SU-DHL-6 (cell line): ENCODE measurements at regions not wholly inside any gene's neighbourhood (a gene's known extent, or its start where the extent isn't known, plus 50 kb on each side); places are given as distances from the start of the nearest gene placed in this dataset.

ENCODE experiments used
- H2AFZ ChIP-seq: fragments of 200-600 bp; sonication (generic); 2 replicates; pipeline ENCODE4 v1.6.1; 2014; ENCODE audit warnings: low read depth, mild to moderate bottlenecking, moderate library complexity, mixed read lengths, antibody characterized with exemption, low read length; ENCODE audit not compliant: severe bottlenecking
- H3F3A ChIP-seq: fragments of 200-600 bp; shearing (Covaris generic); 2 replicates; pipeline ENCODE4 v1.6.0; 2016; ENCODE audit warnings: antibody characterized with exemption, mild to moderate bottlenecking; ENCODE audit not compliant: insufficient read depth
- H3K27ac ChIP-seq: fragments of 200-600 bp; sonication (generic); 2 replicates; pipeline ENCODE4 v1.5.1; 2016; ENCODE audit warnings: low read depth, mild to moderate bottlenecking, low read length, moderate library complexity, mixed read lengths
- H3K27me3 ChIP-seq: fragments of 200-600 bp; sonication (generic), shearing (Covaris generic); 2 replicates; pipeline ENCODE4 v1.6.0; 2014; ENCODE audit warnings: mild to moderate bottlenecking, low read length
- H3K36me3 ChIP-seq: fragments of 200-600 bp; sonication (generic); 2 replicates; pipeline ENCODE4 v1.6.1; 2014; ENCODE audit warnings: mild to moderate bottlenecking, low read length, mixed read lengths
- H3K4me2 ChIP-seq: fragments of 300-600, 200-600 bp; shearing (Covaris generic), sonication (generic); 2 replicates; pipeline ENCODE4 v1.6.0; 2014; ENCODE audit warnings: low read length, low read depth, mild to moderate bottlenecking; ENCODE audit not compliant: poor library complexity, severe bottlenecking
- H3K4me3 ChIP-seq: fragments of 200-600 bp; sonication (generic); 2 replicates; pipeline ENCODE4 v1.5.1; 2014; ENCODE audit warnings: antibody characterized with exemption, low read length, mild to moderate bottlenecking, mixed read lengths; ENCODE audit not compliant: insufficient read depth, poor library complexity, severe bottlenecking
- H3K79me2 ChIP-seq: fragments of 200-600 bp; sonication (generic); 2 replicates; pipeline ENCODE4 v1.6.1; 2014; ENCODE audit warnings: mild to moderate bottlenecking, low read length, moderate library complexity; ENCODE audit not compliant: insufficient read depth
- H3K9ac ChIP-seq: fragments of 200-600 bp; sonication (generic); 2 replicates; pipeline ENCODE4 v1.7.0; 2014; ENCODE audit warnings: mild to moderate bottlenecking, low read length
- H3K9me2 ChIP-seq: fragments of 200-600 bp; sonication (generic); replicated peaks from 2 replicates; pipeline ENCODE4 v1.6.1; 2014; ENCODE audit warnings: low read length; ENCODE audit not compliant: insufficient read depth
- H3K9me3 ChIP-seq: fragments of 200-600 bp; sonication (generic); 2 replicates; pipeline ENCODE4 v1.6.1; 2014; ENCODE audit warnings: low read length, mixed read lengths; ENCODE audit not compliant: insufficient read depth
- H4K20me1 ChIP-seq: fragments of 200-600 bp; sonication (generic); 2 replicates; pipeline ENCODE4 v1.6.1; 2014; ENCODE audit warnings: low read depth, mild to moderate bottlenecking, antibody characterized with exemption, low read length, moderate library complexity, mixed read lengths
- EZH2phosphoT487 ChIP-seq: fragments of 200-600 bp; sonication (generic), shearing (Covaris generic); conservative IDR thresholded peaks from 2 replicates; pipeline ENCODE4 v1.6.1; 2018; ENCODE audit warnings: mild to moderate bottlenecking, antibody characterized with exemption, low read length, moderate library complexity, mixed read lengths
- TF ChIP-seq, protein P1 (sequence below): fragments of 200-600 bp; sonication (generic); IDR thresholded peaks from one replicate; pipeline ENCODE4 v1.5.1; 2017; ENCODE audit warnings: antibody characterized with exemption, mild to moderate bottlenecking, low read length, moderate library complexity; ENCODE audit not compliant: insufficient read depth, poor library complexity, severe bottlenecking

- no peaks in the 10 kb centered on the region for H3K9me3 ChIP-seq
- no peaks in the 10 kb centered on the region for H3K27me3 ChIP-seq
- no peaks in the 10 kb centered on the region for H4K20me1 ChIP-seq
- no peak overlapping the region for H3K4me2 ChIP-seq
- no peak overlapping the region for H3K27ac ChIP-seq
- H3K79me2 ChIP-seq = no peaks in the 10 kb centered on the region
- H3K36me3 ChIP-seq = no peaks in the 10 kb centered on the region
- no peaks in the 10 kb centered on the region for H3K9me2 ChIP-seq
- no peak for TF ChIP-seq EZH2phosphoT487
- TF ChIP-seq, protein P1, sequence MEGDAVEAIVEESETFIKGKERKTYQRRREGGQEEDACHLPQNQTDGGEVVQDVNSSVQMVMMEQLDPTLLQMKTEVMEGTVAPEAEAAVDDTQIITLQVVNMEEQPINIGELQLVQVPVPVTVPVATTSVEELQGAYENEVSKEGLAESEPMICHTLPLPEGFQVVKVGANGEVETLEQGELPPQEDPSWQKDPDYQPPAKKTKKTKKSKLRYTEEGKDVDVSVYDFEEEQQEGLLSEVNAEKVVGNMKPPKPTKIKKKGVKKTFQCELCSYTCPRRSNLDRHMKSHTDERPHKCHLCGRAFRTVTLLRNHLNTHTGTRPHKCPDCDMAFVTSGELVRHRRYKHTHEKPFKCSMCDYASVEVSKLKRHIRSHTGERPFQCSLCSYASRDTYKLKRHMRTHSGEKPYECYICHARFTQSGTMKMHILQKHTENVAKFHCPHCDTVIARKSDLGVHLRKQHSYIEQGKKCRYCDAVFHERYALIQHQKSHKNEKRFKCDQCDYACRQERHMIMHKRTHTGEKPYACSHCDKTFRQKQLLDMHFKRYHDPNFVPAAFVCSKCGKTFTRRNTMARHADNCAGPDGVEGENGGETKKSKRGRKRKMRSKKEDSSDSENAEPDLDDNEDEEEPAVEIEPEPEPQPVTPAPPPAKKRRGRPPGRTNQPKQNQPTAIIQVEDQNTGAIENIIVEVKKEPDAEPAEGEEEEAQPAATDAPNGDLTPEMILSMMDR = no peak
- no peak overlapping the region for H3K9ac ChIP-seq
- no peak overlapping the region for H2AFZ ChIP-seq
- no peaks in the 10 kb centered on the region for H3F3A ChIP-seq
- no peak overlapping the region for H3K4me3 ChIP-seq
These were observed 85.8 kb upstream of the ARMC2 start for GRCh38 chr6:108762394-108762793.

GRCh38 chr6:108763931-108764579 is 84.2 kb upstream of the ARMC2 start:
- Histone ChIP-seq H3K4me3 (no peak overlapping the region), H3K9me2 (no peaks in the 10 kb centered on the region), H3F3A (no peaks in the 10 kb centered on the region), H3K27ac (no peak overlapping the region), H3K9me3 (no peaks in the 10 kb centered on the region), H2AFZ (no peak overlapping the region), H4K20me1 (no peaks in the 10 kb centered on the region), H3K36me3 (no peaks in the 10 kb centered on the region), H3K79me2 (no peaks in the 10 kb centered on the region), H3K27me3 (no peaks in the 10 kb centered on the region), H3K9ac (no peak overlapping the region), H3K4me2 (no peak overlapping the region)
- TF ChIP-seq EZH2phosphoT487 = no peak
- TF ChIP-seq, protein P1 = no peak

DNA sequence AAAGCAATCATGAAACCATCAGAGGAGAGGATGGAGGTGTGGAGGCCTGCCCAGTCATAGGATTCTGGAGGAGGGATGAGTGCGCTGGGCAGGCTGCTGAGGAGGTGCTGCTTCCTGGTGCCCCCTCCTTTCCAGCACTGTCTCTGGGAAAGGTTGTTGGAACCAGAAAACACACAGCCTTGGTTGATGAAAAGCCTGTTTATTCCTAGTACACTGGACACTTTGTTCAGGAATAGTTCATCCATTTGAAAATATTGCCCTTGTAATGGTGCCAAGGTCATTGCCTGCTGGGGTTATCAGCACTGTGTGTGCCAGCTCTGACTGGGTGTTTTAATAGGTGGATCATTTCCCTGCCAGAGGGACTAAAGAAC is 83.7 kb upstream of the ARMC2 start:
- no peak overlapping the region for H2AFZ ChIP-seq
- H3K4me3 ChIP-seq = no peak overlapping the region
- H3K9me2 ChIP-seq = no peaks in the 10 kb centered on the region
- H3K27me3 ChIP-seq = no peaks in the 10 kb centered on the region
- no peaks in the 10 kb centered on the region for H3K9me3 ChIP-seq
- H3K27ac ChIP-seq = no peak overlapping the region
- no peaks in the 10 kb centered on the region for H4K20me1 ChIP-seq
- H3K79me2 ChIP-seq = no peaks in the 10 kb centered on the region
- H3K9ac ChIP-seq = no peak overlapping the region
- no peaks in the 10 kb centered on the region for H3F3A ChIP-seq
- no peak for TF ChIP-seq EZH2phosphoT487
- TF ChIP-seq, protein P1 = no peak
- H3K36me3 ChIP-seq = no peaks in the 10 kb centered on the region
- no peak overlapping the region for H3K4me2 ChIP-seq

DNA sequence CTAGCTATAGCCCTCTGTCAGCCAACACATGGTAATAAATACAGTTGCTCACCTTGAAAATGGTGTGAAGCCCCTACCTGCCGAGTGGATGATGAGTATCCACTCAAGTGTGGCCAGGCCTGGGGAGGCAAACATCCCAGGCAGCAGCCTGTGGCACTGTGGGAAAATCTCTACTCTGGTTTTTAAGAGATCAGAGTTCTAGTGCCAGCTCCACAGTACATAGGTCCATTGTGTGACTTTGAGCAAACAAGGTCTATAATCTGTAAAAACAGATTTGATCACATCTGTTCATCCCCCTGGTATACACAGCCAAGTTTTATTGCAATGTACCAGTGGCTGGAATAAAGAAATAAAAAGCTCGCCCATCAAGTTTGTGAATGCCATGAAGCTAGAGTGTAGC is 82.7 kb upstream of the ARMC2 start:
- Histone ChIP-seq H3K27me3 (no peaks in the 10 kb centered on the region), H3K9ac (no peak overlapping the region), H4K20me1 (no peaks in the 10 kb centered on the region), H3K9me3 (no peaks in the 10 kb centered on the region), H3K27ac (no peak overlapping the region), H3K4me2 (no peak overlapping the region), H3K4me3 (no peak overlapping the region), H3K79me2 (no peaks in the 10 kb centered on the region), H3F3A (no peaks in the 10 kb centered on the region), H3K36me3 (no peaks in the 10 kb centered on the region), H2AFZ (no peak overlapping the region), H3K9me2 (no peaks in the 10 kb centered on the region)
- TF ChIP-seq, protein P1 = no peak
- no peak for TF ChIP-seq EZH2phosphoT487
